COLO829 (cell line): ENCODE measurements at regions not wholly inside any gene's neighbourhood (a gene's known extent, or its start where the extent isn't known, plus 50 kb on each side); places are given as distances from the start of the nearest gene placed in this dataset.
A peak's percentile ranks its signal among the peaks of the same experiment; 100 is the strongest.

Experiments
- DNase-seq: peaks from one replicate; pipeline ENCODE4 v3.0.0; 2012; ENCODE audit warnings: low spot score

DNA sequence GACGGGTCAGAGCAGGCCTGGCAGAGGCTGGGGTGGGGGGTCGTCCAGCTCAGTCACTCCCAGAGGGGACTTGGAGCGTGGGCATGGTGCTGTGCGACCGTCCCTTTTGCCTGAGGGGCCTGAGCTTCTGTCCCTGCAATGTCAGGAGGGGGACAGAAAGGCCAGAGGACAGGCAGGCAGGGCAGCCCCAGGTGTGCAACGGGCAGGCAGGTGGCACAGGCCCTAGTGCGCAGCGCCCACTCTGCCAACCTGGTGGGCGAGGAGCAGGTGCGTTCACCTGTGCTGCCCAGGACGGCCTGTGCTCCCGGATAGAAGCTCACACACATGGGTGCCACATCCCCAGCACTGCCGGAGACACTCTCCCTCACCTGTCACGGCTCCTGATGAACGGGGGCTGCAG lies 78.7 kb upstream of the SLCO4A1 start:
- DNase-seq = no peak

DNA sequence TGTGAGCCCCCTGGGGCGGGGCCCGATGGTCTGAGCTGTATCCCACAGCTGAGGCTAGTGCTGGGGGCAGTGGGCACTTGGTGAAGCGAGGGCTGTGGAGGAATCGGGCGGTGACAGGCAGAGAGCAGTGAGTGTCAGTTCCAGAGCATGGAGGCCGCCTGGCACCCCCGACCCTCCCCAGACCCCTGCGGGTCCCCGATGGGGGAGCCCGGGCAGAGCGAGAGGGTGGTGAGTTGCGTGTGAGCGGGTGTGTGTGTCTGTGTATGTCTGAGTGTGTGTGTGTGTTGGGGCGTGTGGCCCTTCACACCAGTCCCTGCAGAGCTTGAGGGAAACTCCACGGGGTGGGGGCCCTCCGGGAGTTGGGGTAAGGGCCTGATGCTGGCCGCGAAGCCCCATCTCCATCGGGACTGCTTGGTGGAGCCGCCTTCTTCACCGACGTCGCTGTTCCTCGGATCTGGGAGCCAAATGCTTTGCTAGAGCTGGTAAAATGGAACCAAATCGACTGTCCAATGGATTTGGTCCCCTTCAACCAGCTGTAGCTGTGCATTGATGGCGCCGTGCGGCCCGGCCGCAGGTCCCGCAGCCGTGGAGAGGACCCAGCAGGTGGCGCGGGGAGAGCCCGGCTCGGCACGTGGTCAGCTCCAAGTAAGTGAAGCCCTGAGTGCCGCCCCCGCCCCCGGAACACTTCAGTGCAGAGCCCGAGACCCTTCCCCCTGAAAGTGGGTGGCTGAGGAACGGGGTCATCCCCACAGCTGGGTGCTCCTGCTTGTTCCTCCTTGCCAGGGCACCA lies 77.7 kb upstream of the SLCO4A1 start:
- no peak for DNase-seq

DNA sequence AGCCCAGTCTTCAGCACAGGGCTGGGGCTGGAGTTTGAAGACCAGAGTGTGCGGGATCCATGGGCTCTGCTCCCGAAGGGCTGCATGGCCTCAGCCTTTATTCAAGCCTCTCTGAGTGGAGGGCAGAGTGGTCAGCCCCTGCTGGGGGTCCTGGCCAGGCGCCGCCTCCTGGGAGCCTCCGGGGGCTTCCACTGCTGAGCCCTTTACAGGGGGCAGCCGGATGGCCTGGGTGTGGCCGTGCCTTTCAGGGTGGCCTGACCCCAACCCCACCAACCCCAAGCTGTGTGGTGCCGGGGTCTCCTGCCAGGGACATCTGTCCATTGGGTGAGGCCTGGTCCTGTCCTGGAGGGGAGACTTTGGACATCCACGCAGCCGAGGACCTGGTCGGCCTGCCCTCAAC lies 76.0 kb upstream of the SLCO4A1 start:
- no peak for DNase-seq

DNA sequence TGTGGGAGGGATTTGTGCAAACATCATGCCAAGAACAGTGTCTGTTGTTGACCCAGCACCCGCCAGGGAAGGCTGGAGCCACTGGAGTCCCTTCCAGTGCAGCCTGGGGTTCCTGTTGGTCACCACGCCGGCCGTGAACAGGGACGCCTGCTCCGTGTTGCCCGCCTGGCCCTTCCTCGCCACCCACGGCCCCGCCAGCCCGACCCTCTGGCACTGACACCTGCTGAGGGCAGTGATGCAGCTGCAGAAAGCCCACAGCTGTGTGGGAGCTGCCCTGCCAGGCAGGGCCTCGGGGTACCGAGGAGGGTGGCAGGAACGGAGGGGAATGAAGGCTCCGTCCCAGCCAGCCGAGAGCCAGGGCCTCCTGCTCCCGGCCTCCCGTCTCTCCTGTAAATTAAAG lies 75.5 kb upstream of the SLCO4A1 start:
- DNase-seq = no peak

DNA sequence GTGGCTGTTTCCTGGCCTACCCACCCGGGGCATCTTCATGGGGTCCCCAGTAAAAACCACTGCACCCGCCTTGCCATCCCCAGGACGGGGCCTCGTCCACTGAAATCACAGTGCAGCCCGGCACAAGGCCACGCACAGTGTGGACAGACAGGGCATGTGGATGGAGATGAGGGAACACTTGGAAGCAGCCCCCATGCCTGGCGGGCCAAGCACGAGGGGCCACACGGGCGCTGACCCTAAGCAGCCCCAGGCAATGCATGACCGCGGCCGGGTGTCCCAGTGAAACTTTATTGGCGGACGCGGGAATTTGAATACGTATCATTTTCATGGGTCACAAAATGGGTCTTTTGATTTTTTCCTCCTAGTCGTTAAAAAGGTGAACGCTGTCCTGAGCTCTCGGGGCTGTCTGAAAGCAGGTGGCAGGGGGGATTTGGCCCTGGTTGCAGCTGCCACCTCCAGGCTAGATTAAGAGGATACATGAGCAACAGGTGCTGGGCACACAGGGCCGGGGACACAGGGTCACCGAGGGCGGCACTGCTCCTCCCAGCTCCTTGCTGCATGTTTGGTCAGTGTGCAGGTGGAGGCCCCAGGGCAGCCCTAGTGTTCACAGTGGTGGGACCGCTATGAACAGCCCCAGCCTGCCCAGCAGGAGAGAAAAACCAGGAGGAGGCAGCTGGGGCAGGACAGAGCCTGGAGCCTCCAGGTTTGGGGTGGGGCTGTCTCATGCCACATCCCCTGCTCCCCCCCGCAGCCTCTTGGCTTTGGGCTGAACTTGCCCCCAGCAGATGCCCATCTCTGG lies 74.9 kb upstream of the SLCO4A1 start:
- DNase-seq = no peak

DNA sequence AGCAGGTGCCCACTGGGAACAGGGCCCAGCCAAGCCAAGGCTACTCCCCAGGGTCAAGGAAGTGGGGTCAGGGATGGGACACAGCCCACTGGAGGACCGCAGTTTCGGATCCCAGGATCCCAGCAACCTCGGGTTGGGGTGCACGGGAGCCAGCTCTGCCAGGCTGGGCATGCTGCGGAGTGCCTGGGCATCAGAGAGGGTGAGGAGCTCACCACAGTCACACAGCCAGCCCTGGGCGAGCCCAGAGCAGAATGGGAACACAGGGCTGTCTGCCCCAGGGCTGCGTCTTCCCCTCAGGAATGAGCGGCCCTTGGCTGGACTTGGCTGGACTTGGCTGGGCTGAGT lies 74.3 kb upstream of the SLCO4A1 start:
- DNase-seq = no peak

DNA sequence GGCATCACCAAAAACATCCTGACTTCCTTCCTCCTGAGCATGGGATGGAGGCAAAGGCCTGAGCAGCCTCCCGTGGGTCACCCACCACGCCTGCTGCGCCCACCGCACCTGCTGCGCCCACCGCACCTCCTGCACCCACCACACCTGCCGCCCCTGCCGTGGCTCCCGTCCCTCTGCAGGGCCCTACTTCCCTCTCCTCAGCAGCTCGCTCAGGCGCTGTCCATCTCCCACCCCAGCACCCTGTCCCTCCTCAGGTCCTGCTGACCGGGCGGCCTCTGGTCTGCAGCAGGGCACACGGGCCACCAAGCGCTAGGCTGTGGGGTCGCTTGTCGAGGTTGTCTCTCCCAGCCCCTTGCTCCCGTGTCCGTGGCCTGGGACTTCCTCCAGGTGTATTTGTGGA lies 72.7 kb upstream of the SLCO4A1 start:
- no peak for DNase-seq

DNA sequence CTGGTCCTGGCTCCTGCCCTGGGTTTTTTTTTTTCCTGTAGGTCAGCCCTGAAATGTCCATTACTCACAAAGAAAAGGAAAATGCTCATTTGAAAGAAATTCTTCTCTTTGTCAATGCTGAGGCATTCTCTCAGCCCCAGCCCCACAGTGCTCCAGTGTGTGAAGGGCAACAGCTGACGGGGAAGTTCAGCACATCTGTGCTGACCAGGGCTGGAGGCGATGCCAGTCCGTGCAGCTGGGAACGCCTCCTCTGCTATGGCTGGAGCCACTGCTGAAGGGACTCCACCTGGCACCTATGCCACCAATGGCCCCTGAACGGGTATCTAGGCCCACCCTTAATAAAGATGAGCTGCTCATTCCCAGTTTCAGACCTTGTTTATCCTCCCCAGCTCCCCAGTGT lies 71.9 kb upstream of the SLCO4A1 start:
- no peak for DNase-seq

DNA sequence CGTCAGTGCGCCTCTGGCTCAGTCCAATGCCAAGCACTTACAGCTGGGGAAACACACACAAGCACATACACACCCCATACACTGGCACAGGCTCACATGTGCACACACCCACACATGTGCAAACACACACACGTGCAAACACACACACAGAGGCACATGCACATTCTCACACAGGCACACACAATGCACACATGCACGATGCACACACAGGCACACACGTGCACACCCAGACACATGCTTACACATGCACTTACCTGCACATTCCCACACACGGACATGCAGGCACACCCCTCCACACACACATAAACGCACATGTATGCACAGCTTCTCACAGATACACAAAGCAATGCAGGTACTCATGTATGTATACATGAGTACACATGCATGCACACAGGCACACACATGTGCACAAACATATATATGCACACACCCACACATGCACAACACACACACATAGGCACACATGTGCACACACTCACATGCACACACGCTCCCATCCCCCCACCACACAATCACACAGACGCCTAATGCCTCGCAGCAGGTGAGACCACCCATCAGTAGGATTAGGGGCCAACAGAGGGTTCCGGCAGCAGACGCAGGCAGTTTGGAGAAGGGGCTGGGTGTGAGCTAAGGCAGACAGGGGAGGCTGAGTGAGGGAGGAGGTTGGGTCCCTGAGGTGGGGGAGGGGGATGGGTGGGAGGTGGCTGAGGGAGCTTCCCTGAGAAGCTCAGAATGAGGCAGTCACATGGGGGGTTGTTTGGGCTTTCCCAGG lies 71.2 kb upstream of the SLCO4A1 start:
- no peak for DNase-seq

DNA sequence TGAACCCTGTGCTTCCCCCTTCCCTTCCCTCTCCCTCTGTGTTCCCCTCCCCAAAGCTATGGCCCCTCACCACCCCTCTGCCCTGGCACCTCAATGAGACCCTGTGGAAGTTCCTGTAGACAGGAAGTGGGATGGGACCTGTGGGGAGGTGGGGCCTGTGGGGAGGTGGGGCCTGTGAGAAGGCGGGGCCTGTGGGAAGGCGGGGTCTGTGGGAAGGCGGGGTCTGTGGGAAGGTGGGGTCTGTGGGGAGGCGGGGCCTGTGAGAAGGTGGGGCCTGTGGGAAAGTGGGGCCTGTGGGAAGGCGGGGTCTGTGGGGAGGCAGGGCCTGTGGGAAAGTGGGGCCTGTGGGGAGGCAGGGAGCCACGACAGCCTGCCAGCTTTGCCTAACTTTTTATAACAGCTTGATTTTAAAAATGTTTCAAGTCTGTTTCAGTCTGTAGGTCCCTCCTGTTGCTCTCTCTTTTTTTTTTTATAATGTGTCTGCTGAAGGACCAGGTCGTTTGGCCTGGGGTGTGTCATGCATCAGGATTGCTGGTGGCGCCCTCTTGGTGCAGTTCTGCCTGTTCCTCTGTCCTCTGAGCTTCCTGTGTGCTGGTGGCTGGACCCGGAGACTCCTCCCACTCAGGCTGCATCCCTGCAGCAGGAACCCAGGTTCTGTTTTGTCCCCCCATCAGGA lies 70.5 kb upstream of the SLCO4A1 start:
- peak; percentile 49 for DNase-seq

DNA sequence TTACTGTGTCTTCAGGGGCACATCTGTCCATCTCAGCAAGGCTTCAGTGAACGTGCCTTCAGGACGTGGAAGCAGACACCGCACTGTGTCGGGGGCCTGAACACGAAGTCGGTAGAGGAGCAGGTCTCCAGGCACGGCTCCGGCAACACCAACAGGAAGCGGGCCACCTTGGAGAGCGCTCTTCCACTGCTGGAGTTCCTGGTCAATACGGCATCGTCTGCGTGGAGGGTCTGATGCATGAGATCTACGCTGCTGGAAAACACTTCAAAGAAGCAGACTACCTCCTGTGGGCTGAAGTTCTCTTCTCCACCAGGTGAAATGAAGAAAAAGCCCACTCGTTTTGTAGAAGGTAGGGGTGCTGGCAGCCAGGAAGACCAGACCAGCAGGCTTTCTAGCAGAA lies 69.3 kb upstream of the SLCO4A1 start:
- no peak for DNase-seq

DNA sequence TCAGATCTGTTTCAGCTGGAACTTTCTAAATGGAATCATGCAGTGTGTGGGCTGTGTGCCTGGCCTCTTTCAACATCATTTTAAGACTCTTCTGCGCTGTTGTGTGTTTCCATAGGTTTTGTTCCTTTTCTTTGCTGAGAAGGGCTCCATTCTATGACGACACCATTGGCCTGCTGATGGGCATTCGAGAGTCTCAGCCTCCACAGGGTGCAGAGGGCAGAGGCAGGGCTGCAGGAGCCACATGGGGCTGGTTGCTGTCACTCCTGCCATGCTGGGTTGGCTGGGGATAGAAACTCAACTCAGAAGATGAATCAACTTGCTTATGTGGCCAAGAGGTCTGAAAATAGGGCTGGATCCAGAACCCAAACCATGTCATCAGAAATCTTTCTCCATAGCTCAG lies 68.5 kb upstream of the SLCO4A1 start:
- DNase-seq = no peak

DNA sequence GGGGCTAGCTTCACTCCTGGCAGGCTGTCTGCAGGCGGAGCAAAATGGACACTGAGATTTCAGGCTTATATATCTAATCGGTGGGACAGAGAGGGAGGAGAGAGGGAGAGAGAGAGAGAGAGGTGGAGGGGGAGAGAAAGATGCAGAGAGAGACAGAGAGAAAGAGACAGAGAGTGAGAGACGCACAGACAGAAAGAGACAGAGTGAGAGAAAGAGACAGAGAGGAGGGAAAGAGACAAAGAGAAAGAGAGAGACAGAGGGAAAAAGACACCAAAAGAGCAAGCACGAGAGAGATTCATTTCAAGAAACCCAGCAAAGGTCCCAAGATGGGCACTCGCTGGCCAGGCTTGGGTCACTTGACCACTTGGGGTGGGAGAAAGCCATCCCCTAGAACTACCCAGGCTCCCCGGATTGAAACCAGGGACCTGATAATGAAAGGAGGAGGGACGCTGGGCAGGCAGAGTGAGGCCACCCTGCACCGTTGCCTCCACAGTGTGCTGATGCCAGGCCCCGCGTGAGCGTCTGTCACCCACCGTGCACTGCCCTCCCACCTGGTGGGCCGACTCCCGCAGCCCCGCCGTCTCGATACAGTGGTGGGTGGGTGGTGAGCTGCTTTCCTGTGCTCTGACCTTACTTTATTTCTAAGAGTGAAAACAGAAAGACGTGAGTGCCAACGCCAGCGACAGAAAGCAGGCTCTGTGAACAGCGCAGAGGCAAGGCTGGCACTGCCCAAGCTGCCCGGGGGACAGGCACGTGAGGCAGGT lies 67.9 kb upstream of the SLCO4A1 start:
- DNase-seq = no peak

DNA sequence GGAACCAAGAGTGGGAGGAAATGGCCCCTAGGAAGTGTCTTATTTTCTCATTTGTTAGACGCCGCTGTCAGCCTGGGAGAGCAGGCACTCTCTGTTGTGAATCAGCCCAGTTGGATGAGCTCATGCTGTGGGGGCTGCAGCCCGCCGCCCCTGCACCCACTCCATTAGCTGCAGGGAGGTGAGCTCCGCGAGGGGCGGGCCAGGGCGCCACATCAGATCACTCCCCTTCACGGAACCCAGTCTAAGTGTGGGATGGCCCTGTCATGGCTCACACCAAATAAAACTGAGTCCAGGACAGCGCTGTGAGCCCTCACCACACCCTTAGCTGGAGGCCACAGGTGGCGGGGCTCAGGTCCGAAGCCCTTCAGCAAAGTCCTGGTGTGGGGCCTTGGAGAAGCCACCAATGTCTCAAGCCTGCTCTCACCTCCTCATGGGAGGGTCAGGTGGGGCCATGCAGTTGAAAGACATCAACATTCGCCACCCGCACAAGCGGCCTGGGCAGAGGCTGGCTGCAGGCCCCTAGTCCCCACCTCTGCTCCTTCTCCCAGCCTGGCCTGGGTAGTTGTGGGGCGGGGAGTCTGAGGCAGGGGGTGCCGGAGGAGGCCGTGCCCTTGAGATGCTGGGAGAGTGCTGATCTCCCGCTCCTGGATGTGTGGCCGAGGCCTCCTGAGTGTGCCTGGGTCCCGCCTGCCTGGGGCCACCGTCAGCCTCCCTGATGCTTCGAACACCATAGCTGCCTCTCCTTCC lies 66.2 kb upstream of the SLCO4A1 start:
- DNase-seq = no peak

DNA sequence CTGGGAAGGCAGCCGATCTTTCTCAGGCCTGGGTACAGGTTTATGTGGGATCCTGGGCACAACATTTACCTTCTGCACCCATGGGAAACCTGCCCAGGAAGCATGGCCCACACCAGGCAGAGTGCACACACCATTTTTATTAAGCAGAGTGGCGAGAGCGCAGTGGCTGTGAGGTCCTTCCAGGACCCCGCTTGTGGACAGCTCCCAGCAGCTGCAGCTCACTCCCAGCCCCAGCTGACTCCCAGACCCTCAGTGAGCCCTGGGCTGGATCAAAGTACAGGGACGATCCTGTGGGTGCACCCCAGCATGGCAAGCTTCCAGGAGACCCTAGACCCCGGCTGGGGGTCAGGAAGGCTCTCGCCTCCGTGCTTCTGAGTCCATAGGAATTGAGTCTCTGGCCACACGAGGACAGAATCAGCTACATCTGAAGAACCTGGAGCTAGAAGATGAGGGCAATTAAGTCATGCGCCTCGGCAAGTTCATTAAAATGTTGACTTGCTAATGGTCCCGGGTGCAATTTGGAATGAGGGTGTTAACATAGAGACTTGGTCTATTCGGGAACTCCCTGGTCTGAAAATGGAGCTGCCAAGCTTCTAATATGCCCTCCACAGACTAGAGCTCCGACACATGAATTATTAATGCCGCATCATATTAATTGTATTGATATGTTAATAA lies 65.4 kb upstream of the SLCO4A1 start:
- no peak for DNase-seq

DNA sequence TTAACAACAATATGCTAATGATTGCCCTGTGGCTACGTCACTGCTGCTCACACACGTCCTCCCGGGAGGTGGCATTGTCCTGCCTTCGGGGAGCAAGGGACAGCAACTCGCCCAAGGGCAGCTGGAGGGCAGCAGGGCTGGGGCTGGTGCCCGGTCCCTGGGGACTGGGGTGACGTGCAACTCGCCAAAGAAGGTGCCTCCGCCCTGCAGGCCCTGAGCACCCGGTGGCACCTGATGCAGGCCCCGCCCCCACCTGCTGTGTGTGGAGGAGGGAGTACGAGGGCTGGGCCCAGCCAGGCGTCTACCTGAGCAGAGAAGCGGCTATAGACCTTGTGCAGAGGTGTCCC lies 64.8 kb upstream of the SLCO4A1 start:
- DNase-seq = no peak

DNA sequence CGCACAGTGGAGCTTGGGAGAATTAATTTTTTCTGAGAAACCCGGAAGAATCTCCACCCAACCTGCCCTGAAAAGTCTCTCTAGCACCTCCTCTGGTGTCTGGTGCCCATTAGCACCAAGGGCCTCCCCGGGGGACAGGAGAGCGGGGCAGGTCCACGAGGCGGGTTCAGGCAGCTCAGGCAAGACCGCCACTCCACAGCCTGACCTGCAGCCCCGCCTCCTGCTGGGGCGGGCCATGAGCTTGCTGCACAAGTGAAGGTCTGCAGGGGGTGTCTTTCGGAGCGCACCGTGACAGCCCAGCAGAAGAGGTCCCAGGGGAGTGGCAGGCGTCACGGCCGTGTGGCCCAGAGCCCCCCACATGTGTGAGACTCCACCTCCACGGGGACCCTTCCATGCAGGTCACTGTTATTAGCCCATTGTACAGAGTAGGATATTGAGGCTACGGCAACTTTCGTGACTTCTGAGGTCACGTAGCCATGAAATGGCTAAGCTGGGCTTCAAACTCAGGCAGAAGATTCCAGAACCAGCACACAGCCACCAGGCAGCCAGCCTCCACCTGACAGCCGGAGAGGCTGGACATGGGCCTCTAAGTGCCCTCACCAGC lies 63.9 kb upstream of the SLCO4A1 start:
- no peak for DNase-seq

DNA sequence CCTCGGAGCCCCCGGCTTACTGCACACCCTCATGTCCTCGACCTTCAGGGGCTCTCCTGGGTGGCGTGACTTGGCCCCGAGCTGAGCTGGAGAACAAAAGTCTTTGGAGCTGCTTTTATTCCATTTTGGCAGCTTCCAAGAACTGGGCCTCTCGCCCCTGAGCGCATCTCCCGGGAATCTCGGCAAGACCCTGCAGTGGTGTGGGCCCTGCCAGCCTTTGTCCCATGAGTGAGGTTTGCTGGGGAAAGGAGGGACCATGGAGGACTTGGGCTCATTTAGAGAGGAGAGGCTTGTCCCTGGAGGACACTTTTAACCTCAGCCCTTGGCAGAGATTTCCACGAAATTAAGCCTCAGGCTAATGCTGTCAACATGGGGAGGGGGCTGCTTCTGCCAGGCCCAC lies 62.3 kb upstream of the SLCO4A1 start:
- no peak for DNase-seq

DNA sequence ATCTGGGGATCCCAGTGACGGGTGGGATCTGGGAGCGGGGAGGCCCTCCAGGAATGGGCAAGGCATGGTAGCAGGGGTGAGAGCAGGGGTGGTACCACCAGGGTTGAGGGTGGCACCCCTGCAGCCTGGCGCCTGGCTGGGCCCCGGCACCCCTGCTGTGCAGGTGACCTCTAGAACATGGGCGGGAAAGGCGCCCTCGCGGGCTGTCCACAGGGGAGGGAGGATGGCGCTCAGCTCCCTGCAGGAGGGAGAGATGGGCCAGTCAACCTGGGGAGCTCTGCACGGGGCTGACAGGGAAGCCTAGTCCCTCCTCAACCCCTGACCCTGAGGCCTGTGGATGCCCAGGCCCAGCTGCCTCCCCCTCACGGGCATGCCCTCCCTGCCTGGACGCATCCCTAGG lies 61.6 kb upstream of the SLCO4A1 start:
- DNase-seq = no peak

DNA sequence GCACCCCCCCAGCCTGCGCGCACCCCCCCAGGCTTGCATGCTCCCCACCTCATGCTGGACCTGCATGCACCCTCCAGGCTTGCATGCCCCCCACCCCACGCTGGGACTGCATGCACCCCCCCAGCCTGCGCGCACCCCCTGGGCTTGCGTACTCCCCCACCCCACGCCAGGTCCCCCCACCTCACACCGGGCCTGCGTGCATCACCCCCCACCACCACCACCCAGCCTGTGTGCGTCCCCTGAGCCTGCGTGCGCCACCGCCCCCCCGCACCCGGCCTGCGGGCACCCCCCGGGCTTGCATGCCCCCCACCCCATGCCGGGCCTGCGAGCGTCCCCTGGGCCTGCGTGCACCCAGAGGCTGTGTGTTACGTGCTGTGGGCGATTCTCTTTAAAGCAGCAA lies 61.0 kb upstream of the SLCO4A1 start:
- DNase-seq = no peak
